Keratinocyte (primary cell): ENCODE measurements at regions not wholly inside any gene's neighbourhood (a gene's known extent, or its start where the extent isn't known, plus 50 kb on each side); places are given as distances from the start of the nearest gene placed in this dataset.

Experiments used
- CTCF ChIP-seq, 3 experiments: IDR thresholded peaks in 1 of 3; conservative IDR thresholded peaks in 1 of 3; optimal IDR thresholded peaks in 1 of 3; 2 replicates in 2 of 3; 3 replicates in 1 of 3; pipeline versions ENCODE3 to v1.5.1; 2011; ENCODE audit warnings: low read length in 3 of 3, mild to moderate bottlenecking in 3 of 3, moderate library complexity in 2 of 3, control low read depth in 1 of 3, inconsistent platforms in 1 of 3; ENCODE audit not compliant: insufficient read depth in 2 of 3; ENCODE audit errors: extremely low read depth in 1 of 3
- EZH2 ChIP-seq: IDR thresholded peaks from one replicate; pipeline ENCODE4 v1.6.1; 2012; ENCODE audit warnings: inconsistent platforms, mild to moderate bottlenecking, low read length, moderate library complexity

GRCh38 chr5:2096887-2097505 lies 214.3 kb upstream of the IRX4 start:
- no peak for TF ChIP-seq CTCF (optimal IDR thresholded peaks at IDR 0.05 in 1 of 3, IDR thresholded peaks at IDR 0.05 in 1 of 3, conservative IDR thresholded peaks at IDR 0.05 in 1 of 3; ENCODE audit: extremely low read depth in 1 of 3, insufficient read depth in 2 of 3, low read length in 3 of 3)
- no peak for TF ChIP-seq EZH2
